HG03196 (cell line): ENCODE measurements at regions not wholly inside any gene's neighbourhood (a gene's known extent, or its start where the extent isn't known, plus 50 kb on each side); places are given as distances from the start of the nearest gene placed in this dataset.

Experiments
- ATAC-seq: cut with Tn5 transposase; IDR thresholded peaks from one replicate; pipeline ENCODE4 v1.9.1; 2021; ENCODE audit not compliant: unreplicated experiment

DNA sequence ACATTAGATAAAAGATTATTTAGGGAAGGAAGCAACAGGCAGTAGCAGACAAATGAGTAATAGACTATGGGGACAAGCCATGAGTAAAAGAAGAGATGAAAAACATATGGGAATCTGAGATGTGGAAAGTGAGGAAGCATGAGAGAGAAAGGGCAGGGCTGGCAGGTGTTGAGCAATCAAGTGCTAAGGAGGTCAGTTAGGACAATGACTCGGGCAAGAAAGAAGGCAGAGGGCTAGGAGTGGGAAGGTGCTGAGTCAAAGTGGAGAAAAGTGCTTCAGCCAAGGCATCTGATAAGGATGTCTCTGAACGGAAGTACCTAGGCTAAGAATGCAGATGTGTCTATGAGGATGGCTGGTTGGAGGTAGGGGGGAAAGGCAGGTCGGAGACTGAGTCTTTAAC is 291.9 kb upstream of the HTR2A start:
- ATAC-seq, result no peak

DNA sequence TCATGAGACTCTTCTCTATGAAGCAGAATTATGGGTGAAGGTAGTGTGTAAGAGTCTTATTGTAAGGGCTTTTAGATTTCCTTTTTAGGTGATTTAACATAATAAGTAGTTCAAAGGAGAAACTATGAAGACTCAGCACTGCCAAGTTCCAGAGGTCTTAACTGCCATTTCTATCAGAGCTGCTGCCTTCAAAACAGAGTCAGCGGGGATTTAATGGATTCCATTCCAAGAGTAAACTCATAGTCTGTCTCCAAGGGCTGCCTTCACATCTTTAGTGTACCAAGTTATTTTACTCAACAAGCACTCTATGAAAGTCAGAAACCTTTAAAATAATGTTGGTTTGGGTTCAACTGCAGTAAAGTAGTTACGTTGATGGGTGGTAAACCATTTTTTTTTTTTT is 289.6 kb upstream of the HTR2A start:
- no peak for ATAC-seq

DNA sequence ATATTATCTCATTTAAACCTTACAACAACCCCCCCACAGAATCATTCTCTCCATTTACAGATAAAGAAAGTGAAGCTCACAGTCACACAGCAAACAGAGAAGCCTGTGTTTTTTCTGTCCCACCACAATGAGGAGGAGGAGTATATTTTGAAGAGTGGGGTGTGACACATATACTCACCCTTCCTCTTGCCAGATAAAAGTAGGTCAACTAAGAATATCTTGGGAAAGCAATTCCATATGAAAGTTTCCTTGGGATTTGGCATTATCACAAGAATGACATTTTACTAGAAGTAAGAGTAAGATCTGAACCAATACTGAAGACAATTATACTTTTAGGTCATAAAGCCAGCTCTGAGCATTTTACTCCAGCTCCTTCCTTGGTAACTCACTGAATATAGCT is 287.5 kb upstream of the HTR2A start:
- no peak for ATAC-seq

DNA sequence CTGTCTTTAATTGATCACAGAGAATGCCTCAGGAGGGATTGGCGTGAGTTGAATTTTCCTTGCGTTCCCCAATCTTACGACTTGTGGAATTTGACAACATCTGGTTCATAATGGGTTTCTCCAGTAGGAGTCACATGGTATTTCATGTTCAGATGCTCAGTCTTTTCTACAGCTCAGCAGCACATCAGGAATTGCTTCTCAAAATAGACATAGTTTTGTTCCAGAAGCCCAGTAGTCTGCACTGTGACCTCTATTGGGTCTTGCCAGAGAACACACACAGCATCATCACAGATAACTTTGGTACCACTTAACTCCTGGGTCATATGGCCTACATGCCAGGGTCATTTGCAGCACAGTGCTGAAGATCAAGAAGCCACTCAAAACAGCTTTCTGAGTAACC is 282.5 kb upstream of the HTR2A start:
- ATAC-seq, result no peak

DNA sequence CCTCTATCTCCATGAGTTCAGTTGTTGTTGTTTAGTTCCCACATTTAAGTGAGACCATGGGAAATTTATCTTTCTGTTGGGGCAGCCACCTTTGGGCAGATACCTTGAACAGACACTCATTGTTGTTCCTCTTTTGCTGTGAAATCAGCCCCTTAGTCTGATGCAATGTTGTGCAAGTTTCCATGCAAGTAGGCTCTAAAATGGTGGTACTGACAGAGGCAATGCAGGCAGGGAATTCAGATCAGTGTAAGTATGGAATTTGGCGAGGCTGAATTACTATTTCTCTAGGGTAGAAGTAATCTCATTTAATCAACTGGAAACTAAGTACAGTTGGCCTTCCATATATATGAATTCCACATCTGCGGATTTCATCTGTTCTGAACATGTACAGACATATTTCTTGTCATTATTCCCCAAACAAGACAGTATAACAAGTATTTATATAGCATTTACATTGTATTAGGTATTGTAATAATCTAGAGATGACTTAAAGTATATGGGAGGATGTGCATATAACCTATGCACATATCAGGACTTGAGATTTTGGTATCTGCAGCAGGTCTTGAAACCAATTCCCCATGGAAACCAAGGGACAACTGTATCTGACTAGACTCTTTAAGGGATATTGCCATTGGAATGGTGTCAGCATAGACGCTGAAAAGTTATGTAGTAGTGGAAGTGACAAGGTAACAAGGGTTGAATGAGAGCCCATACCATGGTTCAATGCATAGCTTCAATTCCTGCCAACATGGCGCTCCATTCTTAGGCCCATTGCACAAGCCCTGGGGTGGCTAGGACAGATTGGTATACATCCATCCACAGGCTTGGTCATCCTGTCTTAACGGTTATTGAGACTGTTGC is 281.5 kb upstream of the HTR2A start:
- no peak for ATAC-seq

DNA sequence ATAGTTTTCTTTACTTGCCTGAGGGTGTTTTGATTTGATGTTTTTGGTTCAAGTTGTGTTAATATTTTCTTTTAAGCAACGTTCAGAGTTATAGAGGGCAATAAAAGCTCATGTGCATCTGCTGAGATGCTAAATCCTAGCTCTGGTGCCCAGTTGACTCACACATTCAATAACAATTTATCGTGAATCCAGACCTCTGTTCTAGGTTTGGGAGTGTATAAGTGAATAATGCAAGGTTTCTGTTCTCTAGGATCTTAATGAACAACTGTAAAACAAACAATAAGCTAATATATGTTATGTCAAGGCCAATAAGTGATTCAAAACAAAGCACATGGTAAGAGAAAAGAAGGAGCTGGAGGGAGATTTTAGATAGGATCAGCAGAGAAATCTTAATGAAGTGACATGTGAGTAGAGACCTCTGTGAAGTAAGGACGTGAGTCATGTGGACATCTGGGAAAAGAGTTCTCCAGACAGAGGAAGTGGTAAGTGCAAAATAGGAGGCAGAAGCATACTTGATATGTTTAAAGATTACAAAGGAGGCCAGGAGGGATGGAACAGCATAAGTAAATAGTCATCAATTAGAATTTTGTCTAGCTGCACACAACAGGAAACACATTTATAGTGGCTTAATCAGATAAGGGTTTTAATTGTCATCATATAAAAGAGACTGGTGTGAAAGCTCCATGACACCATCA is 278.5 kb upstream of the HTR2A start:
- ATAC-seq, result no peak

DNA sequence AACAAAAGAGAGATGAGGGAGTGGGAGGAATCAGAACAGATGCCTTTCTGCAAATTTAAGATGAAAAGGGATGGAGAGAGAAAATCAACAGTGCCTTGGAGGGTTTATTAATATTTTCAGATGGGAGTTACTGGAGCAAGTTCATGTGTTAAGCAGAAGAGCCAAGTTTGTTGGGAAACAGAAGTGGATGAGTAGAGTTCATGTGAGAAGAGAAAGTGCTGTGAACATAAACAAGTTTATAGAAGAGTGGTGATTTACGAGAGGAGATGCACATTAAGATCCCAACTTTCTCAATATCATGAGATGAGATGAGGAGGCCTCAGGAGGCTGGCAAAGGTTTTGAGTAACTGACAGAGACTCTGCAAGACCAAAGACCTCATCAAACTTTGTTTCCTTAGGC is 274.1 kb upstream of the HTR2A start:
- ATAC-seq, result no peak

DNA sequence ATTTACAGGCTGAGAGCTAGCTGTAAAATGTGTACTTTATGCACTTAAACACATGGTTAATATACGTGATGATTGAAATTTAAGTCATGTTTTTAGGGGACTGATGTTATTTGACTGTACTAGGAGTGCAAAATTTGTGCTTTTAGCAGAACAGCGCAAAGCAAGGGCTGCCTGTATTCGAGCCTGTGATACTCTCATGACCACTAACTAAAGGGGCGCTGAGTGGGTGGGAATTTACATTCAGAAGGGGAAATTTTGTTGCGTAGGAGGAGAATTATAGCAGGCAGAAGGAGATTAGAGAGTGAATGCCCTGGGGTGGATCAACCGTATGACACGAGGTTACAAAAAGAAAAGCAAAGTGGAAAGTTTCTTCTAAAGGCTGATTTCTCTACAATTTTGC is 271.8 kb upstream of the HTR2A start:
- ATAC-seq, result no peak

DNA sequence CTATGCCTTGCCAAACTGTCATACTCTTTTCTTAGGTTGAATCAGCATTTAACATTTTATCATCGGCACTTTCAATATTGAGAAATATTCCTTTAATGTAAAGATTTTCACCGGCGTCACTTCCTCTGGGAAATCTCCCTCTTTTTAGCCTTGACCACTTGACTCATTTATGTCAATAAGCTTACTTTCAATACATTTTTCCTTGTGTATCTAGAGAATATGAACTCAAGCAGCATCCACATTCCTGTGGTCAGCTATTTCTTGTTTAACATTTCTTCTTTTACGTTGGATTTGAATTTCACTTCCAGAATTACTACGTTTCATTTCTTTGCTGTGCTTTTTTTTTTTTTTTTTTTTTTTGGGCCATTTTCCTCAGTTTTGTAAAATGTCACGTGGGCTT is 271.2 kb upstream of the HTR2A start:
- ATAC-seq, result no peak

DNA sequence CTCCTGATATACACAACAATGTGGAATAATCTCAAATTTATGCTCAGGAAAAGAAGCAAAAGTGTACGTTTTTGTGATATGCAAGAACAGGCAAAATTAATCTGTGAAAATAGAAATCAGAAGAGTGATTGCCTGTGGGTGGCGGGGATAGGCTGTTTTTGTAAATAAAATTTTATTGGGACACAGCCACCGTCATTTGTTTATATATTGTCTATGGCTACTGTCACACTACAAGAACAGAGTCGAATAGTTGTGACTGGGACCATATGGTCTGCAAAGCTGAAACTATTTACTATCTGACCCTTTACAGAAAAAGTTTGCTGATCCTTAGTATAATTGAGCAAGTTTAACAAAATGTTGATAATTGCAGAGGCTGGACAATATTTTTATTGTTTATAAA is 269.5 kb upstream of the HTR2A start:
- no peak for ATAC-seq

DNA sequence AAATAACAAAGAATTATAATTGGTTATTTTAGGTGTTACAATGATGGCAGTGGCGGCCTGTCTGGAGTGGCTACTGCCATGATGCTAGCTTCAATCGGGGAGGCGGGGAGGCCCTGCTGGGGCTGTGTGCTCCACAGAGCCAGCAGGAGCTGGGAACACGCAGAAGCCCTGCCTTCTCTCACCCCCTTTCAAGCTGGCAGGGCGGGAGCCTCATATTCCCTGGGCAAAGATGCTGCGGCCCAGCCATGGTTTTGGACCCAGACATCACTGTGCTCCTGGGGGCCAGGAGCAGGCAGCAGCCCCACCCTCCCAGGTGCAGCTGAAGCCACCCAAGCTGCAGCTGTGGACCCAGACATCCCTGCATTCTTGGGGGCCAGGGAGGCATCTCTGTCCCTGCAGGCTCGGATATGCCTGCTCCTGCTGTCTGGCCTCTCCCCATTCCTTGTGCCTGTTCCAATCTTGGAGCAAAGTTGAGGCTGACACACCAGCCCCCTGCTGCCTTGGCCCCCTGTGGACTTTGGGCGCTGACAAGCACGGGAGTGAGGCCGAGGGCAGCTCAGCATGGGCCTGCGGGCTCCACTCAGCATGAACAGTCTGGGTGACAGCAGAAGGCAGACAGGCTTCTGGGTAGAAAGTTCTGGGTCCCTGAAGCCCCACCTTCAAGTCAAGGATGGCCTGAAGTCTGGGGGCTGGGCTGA is 263.1 kb upstream of the HTR2A start:
- no peak for ATAC-seq

DNA sequence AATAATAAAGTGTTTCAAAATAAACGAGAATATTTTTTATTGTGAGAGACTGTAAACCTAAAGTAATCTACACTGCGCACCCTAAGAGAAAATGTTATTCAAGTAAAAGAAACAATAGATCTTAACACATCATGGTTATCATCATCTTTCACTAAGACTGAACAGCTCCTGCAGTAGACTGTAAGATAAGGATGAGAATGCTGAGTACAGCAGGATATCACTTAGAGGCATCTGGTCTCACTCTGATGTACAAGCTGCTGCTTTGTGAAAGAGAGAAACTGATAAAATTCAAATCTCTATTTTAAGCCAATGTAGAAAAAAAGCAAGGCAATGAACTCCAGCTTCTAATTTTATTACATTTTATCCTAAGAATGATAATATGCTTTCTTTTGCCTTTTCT is 261.7 kb upstream of the HTR2A start:
- no peak for ATAC-seq

DNA sequence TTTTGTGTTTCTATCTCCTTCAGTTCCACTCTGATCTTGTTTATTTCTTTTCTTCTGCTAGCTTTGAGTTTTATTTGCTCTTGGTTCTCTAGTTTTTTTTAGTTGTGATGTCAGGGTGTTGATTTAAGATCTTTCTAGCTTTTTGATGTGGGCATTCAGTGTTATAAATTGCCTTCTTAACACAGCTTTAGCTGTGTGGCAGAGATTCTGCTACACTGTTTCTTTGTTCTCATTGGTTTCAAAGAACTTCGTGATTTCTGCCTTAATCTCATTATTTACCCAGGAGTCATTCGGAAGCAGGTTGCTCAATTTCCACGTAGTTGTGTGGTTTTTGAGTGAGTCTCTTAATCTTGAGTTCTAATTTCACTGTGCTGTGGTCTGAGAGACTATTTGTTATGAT is 251.7 kb upstream of the HTR2A start:
- ATAC-seq, result no peak

DNA sequence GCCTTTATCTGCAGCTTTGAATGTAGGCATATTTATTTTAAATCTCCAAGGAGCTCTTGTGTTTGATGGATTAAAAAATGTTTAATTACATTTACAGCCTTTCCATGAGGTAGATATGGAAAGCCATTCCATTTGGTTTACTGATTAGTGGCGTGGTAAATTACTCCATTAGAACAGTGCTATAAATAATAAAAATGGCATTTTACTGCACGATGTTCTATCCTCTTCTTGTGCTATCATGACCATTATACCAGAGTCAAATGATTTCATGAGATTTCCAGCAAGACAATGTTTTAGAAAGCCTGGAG is 250.9 kb upstream of the HTR2A start:
- ATAC-seq, result no peak

DNA sequence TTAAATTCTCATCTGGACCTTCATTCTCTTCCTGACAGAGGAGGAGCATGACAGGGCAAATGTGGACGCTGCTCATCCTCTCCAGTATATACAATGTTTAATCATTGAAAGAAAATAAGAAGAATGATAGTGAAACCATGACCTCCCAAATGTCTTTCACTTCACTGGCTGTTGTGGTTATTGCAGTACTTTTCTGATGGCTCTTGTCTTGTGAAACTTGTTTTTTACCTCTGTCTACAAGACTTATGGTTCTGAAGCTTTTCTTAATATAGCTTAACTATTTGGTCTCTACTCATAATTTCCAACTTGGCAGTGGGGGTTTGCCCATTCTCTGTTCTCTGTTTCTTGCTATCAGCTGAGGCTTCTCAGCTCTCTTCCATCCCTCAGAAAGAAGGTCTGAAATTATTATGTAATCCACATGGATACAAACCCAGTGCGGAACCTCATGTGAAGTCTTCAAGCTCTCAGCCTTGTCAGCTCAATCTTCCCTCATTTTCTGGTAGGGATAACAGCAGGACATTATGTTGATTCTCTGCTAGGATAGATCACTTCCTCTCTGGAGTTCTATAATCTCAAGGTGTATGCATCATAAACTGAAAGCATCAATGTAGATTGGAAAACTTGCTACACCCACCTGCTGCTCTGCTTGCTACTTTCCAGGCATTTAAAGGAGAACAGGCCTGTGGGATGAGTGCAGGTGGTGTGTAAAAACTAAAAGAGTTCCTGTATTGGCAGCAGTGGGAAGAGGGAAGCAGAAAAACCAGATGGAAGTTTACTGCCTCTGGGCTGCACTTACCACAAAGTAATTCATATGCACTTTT is 250.3 kb upstream of the HTR2A start:
- ATAC-seq, result peak; percentile 96

DNA sequence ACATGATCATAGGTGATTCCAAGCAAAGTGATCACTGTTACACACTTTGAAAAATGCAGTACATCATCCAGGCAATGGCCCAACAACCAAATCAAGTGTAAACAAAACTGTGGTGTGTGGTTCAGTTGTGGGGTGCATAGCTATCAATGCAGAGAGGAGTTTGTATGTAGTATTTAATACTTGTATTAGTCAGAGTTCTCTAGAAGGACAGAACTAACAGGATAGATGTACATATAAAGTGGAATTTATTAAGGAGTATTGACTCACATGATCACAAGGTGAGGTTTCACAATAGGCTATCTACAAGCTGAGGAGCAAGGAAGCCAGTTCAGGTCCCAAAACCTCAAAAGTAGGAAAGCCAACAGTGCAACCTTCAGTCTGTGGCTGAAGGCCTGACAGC is 249.3 kb upstream of the HTR2A start:
- no peak for ATAC-seq

DNA sequence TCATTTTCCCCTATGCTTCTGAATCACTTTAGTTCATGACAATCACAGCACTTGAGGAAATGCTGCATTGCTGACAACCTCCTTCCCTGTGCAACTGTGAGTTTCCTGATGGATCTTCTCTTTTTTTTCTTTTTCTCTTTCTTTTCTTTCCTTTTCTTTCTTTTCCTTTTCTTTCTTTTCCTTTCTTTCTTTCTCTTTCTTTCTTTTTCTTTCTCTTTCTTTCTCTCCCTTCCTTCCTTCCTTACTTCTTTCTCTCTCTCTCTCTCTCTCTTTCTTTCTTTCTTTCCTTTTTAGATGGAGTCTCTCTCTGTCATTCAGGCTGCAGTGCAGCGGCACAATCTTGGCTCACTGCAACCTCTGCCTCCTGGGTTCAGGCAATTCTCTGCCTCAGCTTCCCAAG is 247.9 kb upstream of the HTR2A start:
- no peak for ATAC-seq

DNA sequence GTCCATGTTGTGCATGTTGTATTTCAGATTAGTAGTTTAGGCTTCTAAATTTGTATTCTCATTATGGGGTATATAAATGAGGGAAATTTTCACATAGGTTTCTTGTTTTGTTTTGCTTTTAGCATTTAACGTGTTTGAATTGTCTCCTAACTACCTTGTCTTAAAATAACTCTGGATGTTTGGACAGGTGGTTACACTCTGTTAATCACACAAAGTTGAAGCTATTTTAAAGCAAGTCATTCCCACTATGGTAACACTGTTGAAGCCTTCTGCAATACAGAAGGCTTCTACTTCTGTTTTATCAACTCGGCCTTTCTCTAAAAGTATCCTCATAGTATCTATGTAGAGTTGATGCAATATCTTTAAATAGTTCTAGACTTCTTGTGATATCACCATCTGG is 245.3 kb upstream of the HTR2A start:
- no peak for ATAC-seq

DNA sequence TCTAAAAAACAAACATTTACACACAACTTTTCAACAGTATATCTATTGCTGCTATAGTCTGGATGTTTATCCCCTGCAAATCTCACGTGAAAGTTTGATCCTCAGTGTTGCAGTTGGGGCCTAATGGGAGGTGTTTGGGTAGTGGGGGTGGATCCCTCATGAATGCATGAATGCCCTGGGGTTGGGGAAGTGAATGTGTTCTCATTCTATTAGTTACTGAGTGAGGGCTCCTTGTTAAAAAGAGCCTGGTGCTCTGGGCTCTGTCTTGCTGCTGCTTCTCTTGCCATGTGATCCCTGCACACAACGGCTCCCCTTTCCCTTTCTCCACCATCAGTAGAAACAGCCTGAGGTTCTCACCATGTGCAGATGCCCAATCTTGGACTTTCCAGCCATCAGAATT is 242.7 kb upstream of the HTR2A start:
- ATAC-seq, result no peak

DNA sequence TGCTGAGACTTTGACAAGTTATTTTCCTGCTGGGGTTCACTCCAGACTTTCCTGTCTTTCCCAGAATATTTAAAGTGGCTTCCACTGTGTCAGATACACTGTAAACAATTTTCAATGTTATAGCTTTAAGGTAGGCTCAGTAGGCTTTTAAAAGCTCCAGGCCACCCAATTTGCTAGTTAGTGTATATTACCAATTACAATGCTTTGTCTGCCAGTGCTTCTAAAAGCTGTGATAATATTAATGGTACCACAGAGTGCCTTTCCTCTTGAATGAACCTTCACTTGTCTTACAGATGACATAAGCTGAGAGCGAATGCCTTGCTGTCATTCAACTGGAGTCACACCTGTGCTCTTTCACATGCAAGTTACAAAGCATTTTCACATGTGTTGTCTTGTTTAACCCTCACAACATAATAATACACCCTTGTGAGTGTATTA is 239.7 kb upstream of the HTR2A start:
- no peak for ATAC-seq

DNA sequence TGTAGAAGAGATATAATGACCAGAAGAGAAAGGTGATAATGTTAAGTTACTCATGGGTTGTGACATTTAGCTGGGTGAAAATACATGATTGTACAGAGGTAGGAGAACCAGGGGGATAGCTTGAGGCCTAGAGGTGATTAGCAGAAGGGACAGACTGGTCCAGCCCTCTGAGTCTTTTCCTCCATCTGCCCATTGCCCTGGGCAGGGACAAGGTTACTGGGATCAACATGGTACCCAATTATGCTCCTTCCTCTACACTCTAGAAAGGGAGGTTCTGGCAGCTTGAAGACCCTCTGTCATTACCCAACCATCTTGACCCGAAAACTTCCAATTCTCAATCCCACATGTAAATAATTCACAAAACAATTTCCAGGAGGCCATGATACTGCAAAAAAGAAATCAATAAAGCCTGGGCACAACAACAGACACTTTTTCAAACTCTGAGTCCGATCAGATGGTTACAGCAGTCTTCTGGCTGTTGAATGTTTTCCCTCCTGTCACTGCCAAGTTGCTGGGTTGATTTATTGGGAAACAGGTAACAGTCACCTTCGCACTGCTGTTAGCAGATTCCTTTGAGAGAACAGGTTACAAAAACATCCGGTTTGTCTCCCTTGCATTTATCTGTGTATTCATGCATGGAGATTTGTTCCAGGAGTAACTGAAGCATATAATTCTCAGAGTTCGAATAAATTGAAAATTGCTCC is 239.1 kb upstream of the HTR2A start:
- no peak for ATAC-seq
